GM18909 (cell line): ENCODE measurements at regions not wholly inside any gene's neighbourhood (a gene's known extent, or its start where the extent isn't known, plus 50 kb on each side); places are given as distances from the start of the nearest gene placed in this dataset.

Experiments used
- ATAC-seq: cut with Tn5 transposase; IDR thresholded peaks from one replicate; pipeline ENCODE4 v1.9.1; 2021; ENCODE audit warnings: mild to moderate bottlenecking; ENCODE audit not compliant: unreplicated experiment, poor library complexity

DNA sequence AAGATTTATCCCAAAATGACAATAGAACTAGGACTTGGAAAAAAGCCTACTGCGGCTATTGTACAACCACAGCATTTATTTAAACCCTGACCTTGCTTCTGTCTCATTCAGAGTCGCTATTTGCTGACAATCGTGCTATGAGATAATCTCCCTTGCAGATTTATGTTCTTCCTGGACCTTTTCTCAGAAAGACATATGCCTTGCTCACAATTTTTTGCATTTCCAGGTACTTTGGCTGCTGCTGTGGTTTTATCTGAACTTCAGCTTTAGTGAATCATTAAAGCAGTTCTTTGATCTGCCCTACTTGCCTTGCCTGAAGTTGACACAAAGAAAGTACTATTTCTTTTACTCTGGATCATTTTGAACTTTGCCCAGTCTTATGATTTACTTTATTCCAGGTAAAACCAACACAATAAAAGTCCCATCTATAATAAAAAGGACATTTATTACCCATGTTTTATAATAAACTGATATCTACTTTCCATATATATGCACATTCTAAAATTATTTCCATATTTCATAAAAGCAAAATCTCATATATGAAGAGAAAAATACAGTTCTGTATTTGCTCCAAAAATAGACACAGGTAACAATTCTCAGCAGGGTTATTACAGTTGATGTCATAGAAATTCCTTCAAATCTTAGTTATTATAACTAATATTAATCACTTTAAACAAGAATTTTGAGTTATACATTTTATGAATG is 63.4 kb upstream of the CARD18 start:
- no peak for ATAC-seq

DNA sequence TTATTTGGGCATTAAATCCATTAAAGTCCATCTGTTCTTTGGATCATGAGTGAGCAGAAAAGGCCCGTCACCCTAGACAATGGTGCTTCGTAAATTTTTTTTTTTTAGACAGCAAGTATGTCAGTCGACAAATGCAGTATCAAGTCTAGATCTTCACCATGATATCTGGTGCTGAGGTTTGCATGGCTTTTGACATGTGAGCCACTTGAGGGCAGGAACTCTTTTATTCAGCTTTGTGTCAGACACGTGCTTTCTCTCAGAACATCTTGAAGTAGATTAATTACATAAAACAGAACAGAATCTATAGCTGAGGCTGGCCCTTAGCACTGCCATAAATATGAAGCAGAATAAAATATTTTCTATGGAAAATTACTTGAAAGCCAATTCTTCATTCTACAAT is 62.9 kb upstream of the CARD18 start:
- no peak for ATAC-seq

DNA sequence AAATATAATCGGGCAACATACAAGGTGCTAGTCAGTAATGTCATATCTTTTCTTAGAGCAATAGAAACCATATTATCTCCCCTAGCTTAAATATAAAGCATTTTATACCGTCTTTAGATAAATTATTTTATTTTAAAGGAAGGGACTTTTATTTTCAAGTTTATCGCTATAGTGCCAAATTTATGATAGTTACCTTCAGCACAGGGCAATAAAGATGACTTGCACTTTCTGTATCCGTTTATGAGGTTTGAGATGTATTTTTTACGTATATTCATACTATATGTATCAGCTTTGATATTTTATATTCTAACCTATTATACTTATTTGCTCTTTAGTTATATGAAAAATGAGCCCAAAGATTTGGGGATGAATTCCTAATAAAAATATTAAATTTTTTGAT is 61.6 kb upstream of the CARD18 start:
- ATAC-seq, result no peak

DNA sequence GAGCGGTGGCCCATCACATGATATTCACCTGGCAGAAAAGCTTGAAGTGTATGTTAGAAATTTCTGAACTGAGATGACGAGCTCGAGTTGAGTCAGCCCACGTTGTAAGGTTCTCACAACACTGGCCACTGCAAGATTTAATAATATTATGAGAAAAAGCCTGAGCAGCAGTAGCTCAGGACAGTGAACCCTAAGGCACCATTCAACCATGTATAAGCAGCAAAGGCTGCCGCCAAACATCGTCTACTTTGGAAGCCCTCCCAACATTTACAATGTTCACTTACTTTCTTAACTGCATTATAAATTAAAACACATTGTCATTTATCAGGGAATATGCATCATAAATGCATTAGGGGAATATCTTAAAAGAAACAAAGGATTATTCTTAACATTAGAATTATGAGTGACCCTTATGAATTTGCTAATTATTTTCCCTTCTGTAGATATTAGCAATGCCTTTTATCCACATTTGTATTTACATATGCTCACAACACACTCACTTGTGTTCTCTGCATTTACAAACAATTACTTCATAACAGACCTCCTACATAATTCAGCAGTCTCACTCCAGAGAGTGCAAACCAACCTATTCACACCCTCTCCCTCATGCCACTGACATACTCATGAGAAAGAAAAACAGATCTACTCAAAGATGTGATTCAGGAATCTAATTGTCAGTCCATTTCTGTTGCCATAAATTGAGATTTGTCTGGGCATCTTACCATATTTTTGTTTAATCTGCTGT is 57.7 kb upstream of the CARD18 start:
- ATAC-seq, result no peak

- ATAC-seq, result no peak
Measured at GRCh38 chr11:105193260-105193659, 53.7 kb upstream of the CARD18 start.

- ATAC-seq, result no peak
Measured at GRCh38 chr11:105192115-105192514, 52.5 kb upstream of the CARD18 start.

GRCh38 chr11:105189581-105189980 is 50.0 kb upstream of the CARD18 start:
- no peak for ATAC-seq
